Stimulated activated CD4-positive, alpha-beta T cell treated with anti-CD3 and anti-CD28 coated beads, Interleukin-15, amount 100 ng/mL, for 1 hour (primary cell): ENCODE measurements at regions not wholly inside any gene's neighbourhood (a gene's known extent, or its start where the extent isn't known, plus 50 kb on each side); places are given as distances from the start of the nearest gene placed in this dataset.

Source experiments
- DNase-seq, 2 donors: peaks; one replicate each; pipeline ENCODE4 v3.0.0-alpha.2; 2020; ENCODE audit warnings: low read depth in 1 of 2, low spot score in 1 of 2

DNA sequence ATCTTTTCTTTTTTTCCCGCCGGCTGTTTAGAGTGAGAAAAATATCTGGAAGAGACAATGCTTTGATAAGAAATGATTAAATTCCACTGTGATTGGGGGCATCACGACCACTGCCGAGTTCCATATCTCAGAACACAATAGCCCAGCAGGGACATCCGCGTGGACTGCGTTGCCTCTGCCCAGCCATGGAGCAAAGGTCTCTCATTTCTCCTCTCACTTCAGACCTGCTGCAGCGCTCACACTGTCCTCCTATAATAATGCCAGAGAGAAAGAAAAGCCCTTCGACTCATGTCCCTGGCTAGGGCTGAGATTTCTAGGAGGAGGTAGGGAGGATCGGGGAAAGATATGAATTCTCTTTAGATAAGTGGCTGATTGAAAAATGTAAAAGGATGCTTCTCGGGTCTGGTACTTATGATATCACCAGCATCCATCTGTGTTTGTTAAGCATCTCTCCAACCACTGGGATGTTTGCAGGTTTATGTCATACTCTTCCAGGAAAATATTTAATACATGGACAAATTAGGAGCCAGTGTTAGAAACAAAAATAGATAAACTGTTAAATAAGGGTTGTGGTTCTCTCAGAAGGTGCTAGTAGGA is 472.9 kb upstream of the AKR1E2 start:
- DNase-seq, result no peak

DNA sequence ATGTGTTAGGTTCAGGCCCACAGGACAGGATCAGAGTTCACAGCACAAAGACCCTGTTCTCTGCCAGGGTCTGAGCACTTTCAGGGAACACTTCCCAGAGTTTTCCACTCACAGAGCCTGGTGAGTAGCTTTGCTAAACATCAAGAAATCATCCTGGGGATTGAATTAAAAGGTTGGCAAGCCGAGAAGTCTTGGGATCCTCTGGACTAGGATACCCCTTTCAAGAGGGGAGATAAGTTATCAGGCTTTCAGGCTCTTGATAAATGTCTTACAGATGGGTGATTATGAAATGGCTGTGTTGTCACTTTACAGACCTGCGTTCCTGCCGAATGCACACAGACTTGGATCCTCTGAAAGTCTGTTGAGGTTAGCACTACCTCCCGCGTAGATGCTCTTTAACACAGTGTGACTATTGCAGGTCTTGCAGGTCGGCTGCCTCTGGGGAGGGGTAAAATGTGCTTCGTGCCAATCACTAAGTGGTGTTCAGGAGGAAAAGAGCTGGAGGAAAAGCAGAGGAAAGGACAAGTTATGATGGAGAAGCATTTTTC is 473.5 kb upstream of the AKR1E2 start:
- DNase-seq, result no peak

DNA sequence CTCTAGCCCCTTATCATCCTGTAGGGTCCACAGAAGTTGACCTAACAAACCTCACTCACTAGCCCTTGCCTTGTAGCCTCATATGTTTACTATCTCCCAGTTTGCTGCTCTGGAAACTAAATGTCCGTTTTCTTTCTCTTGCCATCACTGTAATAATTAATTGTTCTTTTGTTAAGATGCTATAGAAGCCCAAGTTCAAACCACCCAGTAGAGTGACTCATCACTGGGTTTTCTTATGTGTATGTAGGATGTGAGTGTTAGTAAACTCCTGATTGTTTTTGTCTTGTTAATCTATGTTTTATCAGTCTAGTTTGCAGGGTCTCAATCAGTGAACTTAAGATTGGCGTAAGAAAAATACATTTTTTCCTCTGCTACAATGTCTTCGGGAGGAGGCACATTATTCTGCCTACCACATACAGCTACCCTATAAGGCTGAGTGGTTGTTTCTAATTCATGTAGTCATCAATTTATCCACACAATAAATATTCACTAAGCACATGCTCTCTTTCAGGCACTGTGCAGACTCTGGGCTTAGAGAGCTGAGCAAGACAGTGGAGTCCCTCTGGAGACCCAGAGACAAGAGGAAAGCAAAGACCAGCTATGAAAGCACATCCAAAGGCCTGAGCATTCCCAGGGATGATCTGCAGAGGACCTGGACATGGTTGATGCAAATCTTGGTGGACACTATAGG is 474.1 kb upstream of the AKR1E2 start:
- no peak for DNase-seq

DNA sequence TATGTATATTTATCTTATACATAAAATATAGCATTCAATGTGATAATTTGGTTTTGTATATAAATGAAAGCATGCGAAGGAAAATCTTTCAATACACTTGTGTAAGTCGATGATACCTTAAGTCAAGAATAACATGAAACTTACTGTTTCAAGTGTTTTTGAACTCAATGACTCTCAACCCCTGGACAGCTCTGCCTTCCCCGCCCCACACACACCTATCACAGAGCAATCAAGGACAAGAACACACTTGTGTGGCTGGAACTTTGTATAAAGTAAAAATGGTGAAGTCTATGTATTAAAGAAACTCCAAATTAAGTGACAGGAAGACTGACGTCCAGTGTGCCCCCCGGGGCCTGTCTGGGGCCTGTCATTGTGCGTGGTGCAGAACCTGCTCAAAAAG is 478.6 kb upstream of the AKR1E2 start:
- DNase-seq, result no peak

DNA sequence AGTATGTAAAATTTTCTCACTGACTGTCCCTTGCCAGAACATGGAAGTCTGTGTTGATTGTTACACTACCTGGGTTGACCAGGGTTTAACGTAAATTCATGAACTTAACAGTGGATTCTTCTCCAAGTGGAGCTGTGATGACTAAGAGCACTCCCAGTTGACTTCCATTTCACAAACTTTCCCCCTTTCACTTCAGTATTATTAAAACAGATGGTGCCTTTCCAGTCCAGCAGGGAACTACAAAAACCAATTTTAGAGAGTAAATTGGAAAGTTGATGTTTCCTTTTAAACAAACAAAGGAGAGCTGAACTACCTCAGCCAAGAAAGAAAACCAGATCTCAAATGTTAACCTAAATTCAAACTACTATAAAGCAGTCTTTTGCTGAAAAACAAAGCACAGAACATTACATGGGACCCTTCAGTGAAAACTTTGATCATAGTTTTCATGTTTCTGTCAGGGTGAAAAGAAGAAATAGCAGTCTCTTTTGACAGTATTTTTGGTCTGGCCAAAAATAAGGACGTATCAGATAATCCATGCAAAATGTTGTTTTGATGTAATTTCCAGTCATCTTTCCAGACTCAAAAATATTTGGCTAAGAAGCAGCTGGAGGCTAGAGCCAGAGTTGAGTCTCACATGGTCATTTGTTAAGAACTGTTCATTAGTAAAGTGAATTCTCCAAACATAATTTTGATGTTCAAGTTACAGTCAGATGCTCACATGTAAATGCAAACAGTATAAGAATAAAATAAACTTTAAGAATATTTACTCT is 479.9 kb upstream of the AKR1E2 start:
- no peak for DNase-seq

DNA sequence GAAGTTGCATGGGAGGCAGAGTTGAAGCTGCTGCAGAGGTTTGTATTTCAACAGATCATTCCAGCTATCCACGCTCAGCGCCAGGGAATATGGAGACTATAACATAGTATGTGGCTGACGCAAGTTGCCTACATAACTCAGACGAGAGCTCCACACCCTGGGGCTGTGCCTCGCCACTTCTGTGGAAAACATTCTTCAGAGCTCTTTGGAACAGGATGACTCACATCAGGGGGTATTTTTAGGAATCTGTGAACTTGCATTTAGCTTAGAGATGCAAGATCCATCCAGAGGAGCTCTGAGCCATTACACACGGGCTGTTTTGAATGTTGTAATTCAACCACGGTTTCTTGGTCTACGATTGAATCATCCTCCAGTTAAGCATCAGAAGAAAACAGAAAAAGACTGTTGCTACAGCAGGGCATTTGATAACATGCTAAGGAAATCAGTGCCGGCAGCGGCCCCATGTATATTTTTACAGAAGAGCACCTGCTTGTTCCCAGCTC is 481.5 kb upstream of the AKR1E2 start:
- DNase-seq, result peak in 1 of 2 donors; percentile 10

DNA sequence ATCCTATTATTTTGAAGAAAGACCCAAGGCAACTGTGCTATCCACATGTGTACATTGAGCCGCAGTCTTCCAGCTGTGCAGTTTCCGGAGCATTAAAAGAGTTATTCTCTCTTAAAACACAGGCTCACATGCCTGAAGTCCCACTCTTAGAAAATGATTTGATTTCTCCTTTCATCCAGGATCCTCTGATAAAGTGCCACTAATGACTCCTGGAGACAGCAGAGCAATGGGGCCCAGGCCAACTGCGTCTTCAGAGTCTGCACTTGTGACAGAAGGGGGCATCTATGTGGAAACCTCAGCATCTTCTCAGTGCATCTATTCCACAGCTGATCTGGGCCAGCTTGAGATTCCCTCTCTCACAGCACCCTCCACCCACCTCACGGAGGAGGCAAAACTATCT is 482.1 kb upstream of the AKR1E2 start:
- DNase-seq, result no peak

DNA sequence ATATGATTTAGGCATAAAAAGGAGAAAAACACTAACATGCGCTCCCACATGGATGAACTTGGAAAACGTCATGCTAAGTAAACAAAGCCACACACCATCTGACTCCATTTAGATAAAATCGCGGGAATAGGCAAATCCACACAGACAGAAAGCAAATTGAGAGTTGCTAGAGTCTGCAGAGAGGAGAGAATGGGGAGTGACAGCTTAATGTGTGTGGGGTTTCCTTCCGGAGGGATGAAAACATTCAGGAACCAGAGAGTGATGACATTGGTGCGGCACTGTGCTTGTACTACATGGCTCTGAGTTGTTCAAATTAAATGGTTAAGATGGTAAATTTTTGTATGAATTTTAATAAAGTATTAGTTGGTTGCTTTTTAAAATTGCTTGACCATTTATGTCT is 482.9 kb upstream of the AKR1E2 start:
- DNase-seq, result no peak

DNA sequence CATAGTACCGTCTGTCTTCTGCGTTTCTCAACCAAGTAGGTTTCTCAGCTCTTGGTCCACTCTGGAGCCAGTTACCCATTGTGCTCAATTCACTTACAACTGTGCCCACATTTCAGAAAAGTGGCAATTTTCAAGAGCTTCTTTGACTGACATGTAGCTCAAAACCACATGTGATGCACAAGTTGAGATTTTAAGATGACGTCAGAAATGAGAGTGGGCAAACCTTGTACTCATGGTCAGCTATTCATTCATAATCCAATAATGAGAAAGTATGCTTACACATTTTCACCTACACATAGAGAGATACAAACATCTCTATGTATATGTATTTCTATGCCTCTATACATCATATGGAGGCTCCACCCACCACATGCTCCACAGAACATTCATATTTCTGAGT is 487.2 kb upstream of the AKR1E2 start:
- DNase-seq, result no peak

DNA sequence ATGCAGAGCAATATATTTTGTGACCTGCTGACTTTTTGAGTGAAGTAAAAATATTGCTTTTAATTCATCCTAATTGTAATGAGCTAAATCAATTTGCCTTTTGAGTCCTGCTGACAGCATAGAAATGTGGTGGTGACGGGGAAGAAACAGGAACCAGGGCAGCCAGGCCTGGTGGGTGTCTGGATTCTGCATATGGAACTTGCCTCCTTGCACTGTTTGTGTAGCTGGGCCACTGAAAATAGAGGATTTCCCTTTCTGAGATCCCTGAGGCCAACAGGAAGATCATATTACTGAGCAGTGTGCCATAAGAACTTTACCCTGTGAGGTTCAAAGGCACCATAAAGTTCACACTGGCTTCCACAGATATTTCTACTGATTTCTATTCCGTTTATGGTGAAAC is 488.4 kb upstream of the AKR1E2 start:
- DNase-seq, result no peak

DNA sequence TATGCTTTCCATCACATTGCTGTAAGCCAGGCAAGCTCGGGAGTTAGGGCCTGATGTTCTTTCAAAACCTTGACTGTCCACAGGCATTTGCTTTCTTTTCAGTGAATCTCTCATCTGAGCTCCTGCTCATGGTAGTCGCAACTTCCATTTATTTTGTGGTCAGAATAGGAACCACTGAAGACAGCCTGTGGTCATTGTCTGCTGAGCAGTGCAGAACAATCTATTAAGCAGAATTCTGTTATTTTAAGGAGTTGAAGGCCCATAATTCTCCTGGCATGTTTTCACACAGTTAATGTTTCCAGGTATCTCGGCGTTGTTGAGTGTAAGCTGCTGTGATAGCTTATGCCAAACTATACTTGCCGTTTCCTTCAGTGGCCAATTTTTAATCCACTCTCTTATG is 491.1 kb upstream of the AKR1E2 start:
- DNase-seq, result no peak

DNA sequence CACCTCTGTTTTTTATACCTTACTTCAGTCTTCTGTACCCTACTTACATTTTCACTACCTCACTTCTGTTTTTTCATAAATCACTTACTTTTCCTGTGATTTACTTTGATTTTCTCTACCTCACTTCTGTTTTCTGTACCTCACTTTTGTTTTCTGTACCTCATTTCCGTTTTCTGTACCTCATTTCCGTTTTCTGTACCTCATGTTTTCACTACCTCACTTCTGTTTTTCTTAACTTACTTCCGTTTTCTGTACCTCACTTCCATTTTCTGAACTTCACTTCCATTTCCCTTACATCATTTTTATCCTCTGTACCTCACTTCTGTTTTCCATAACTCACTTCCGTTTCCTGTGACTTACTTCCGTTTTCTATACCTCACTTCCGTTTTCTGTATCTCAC is 492.0 kb upstream of the AKR1E2 start:
- DNase-seq, result no peak

DNA sequence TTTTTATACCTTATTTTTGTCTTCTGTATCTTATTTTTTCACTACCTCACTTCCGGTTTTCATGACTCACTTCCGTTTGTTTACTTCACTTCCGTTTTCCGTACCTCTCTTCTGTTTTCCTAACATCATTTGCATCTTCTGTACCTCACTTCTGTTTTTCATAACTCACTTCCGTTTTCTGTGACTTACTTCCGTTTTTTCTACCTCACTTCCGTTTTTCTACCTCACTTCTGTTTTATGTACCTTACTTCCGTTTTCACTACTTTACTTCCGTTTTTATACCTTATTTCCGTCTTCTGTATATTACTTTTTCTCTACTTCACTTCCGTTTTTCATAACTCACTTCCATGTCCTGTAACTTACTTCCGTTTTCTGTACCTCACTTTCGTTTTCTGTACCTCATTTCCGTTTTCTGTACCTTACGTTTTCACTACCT is 492.5 kb upstream of the AKR1E2 start:
- DNase-seq, result no peak

DNA sequence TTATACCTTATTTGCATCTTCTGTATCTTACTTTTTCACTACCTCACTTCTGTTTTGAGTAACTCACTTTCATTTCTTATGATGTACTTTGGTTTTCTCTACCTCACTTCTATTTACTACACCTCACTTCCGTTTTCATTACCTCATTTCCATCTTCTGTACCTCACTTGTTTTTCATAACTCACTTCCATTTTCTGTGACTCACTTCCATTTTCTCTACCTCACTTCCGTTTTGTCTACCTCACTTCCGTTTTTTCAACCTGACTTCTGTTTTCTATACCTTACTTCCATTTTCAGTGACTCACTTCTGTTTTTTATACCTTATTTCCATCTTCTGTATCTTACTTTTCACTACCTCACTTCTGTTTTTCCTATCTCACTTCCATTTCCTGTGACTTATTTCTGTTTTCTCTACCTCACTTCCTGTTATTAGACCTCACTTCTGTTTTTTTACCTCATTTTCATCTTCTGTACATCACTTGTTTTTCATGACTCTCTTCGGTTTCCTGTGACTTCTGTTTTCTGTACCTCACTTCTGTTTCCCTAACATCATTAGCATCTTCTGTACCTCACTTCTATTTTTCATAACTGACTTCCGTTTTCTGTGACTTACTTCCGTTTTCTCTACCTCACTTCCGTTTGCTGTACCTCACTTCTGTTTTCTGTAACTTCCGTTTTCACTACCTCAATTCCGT is 493.1 kb upstream of the AKR1E2 start:
- no peak for DNase-seq

DNA sequence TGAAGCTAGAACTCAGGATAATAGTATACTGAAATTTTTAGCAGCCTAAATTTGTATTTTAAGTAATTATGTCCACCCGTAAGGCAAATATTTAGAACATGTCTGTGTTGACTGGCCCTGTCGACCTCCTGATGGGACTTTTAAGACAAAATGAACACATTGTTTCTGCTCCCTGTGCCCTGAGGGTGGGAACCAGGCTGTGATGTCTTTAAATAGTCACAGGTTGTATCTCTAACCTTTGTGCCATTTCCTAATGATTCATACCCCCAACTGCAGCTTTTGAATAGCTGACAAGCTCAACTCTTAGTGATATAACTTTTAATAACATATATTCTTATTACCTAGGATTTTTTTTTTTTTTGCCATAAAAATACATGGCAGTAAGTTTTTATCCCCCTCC is 494.9 kb upstream of the AKR1E2 start:
- DNase-seq, result no peak

DNA sequence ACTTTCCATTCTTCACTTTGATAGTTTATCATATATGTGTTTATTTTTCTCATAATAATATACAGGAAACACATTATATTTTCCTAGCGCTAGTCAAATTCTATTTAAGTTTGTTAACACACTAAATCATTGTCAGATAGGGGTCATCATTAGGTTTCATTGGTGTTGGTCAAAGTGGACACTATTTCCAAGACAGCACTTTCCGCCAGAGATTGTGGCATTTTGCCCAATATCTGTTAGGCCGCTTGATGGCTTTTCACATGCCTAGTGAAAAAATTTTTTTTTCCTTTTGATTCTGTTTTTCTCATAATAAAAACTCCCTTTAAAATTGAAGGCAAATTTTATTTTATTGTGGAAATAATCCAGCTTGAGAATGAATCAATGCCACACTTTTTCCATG is 495.4 kb upstream of the AKR1E2 start:
- no peak for DNase-seq

DNA sequence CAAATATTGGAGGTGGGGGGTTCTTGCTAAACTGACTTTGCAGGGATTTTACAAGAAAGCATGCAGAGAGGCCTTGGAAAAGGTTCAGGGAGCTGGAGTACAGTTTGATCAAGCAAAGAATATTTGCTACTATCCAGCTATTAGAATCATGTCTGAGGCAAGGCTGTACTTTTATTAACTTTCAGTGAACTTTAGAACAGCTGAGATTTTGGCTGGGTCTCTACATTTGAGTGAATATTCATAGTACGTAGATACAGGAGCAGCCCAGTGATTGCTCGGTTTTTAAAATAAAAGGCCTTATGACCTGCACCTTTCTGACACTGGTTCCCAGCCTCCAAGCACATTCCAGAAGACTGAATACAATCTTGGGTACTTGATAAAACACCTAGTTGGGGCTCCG is 496.8 kb upstream of the AKR1E2 start:
- no peak for DNase-seq

DNA sequence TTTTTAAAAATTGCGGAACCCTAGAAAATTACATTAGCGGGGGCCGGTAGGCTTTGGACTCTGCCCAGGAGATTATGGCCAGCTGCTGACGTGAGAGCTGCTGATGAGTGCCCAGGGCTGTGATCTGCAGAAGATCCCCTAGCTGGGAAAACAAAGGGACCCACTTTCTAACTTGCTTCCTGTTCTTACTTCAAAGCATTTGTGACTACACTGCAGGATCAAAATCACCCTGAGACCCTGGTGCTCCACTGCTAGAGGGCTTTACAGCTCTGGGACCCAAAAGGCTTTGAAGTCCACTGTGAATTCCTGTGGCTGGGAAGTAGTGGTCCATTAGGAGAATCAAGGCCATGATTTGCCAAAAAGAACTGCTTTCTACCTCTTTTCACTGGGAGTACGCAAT is 499.4 kb upstream of the AKR1E2 start:
- DNase-seq, result no peak

DNA sequence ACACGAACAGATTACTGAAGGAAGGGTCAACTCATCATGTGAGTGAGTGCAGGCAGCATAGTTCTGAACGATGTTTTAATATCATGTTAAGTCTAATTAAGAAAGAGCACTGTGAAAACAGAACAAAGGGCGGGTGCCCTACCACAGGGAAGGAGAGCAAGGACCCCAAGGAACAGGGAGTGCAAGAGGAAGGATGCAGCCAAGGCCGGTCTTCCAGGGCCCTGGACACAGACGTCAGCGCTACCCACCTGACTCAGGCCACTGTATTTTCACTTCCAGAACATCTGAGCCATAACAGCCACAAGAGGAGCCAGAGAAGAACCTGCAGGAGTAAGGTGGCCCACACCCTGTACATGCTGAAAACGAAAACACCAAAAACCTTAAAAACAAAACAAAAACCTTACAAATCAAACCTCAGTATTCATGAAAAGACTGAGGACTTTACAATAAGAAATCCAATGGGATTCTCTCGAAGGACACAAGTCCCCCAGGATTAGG is 506.1 kb upstream of the AKR1E2 start:
- DNase-seq, result no peak

DNA sequence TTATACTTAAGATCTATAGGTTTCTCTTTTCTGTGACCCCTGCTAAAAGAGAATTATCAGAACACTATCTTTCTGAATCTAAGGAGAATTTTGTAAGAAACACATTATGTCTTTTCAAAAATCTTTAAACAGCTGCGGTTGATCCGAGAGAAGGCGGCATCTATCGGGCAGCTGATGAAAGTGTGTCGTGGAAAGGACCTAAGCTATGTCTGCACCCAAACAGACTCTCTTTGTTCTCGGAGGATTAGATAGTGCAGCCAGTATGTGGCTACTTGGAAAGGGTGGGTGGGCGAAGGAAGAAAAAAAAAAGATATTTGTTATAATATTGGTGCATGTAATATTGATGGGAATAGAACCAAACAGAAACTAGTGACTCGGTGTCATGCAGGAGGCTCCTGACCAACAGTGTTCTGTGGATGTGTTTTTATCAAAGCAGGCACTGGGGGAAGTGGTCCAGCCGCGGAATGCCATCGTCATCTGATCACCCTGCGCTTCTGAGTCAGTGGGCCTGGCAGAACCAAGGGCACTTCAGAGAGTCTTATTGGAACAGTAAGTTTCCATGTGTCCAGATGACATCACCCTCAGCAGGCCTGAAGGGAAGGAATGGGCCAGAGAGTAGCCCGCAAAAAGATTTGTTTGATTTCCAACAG is 509.7 kb upstream of the AKR1E2 start:
- DNase-seq, result no peak

DNA sequence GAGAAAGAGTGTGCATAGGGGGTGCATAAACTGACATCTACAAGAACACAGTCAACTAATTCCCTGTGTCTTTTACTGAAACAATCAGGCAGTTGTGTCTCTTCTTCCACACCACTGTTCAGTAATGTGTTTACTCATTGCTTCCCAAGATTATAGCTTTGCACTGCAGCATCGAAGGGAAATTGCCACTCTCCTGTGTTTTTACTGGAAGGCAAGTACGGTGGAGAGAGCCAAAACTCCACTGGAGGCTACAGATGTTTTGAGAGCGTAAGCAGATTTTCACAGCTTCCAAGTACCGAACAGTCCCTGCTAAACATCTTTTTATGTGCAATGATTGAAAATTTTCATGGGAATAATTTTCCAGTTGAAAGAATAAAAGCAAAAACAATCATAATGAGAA is 510.5 kb upstream of the AKR1E2 start:
- DNase-seq, result no peak
